GM12878 (cell line): ENCODE measurements at regions not wholly inside any gene's neighbourhood (a gene's known extent, or its start where the extent isn't known, plus 50 kb on each side); places are given as distances from the start of the nearest gene placed in this dataset.

Experiments used
- ATAC-seq: fragments of 200-7000 bp; cut with Tn5 transposase; 3 replicates; pipeline ENCODE4 v1.9.1; 2020; ENCODE audit warnings: mild to moderate bottlenecking, moderate library complexity
- BruUV-seq: library from RNA; stranded (reverse); fragments of 400-500 nt; replicated peaks from 2 replicates; lab custom pipeline; 2021; lab: Mats Ljungman, UMichigan
- CTCF ChIA-PET: fragments of 300-600 bp; sonication (Branson Sonifier 250); formaldehyde crosslinking; extraction: SDS; loops from one replicate; lab custom pipeline; 2021; ENCODE audit warnings: inconsistent platforms; lab: Yijun Ruan, JAX
- POLR2A ChIA-PET: fragments of 350-600 bp; formaldehyde crosslinking; extraction: SDS; loops from one replicate; lab custom pipeline; 2021; ENCODE audit warnings: inconsistent platforms; lab: Charles Lee
- RAD21 ChIA-PET: fragments of 300-600 bp; sonication (Branson Sonifier 250); formaldehyde crosslinking; loops from one replicate; lab custom pipeline; 2023; ENCODE audit warnings: antibody characterized with exemption; ENCODE audit not compliant: unreplicated experiment; lab: Charles Lee
- SMC1A ChIA-PET: fragments of 300-600 bp; sonication (Branson Sonifier 250); formaldehyde crosslinking; loops from one replicate; lab custom pipeline; 2023; ENCODE audit not compliant: unreplicated experiment, uncharacterized antibody; lab: Charles Lee
- DNase-seq: peaks from one replicate; pipeline ENCODE4 v3.0.0-alpha.2; 2011; ENCODE audit warnings: low read depth, low spot score
- FAIRE-seq: peaks from 3 replicates; lab custom pipeline; 2011; peaks lifted over from hg19 to GRCh38; lab: Jason Lieb, UNC
- H2AFZ ChIP-seq: 2 replicates; pipeline ENCODE4 v1.6.0; 2011; ENCODE audit warnings: low read depth, low read length, control low read depth; ENCODE audit not compliant: control insufficient read depth
- H3K27ac ChIP-seq: 2 replicates; pipeline ENCODE4 v1.5.1; 2011; ENCODE audit warnings: control low read depth; ENCODE audit not compliant: control insufficient read depth, insufficient read depth
- H3K27me3 ChIP-seq, 2 experiments: replicated peaks in 1 of 2; 2 replicates each; pipeline versions ENCODE4 v1.6.0 to v1.6.1; 2011; ENCODE audit warnings: low read length in 1 of 2; ENCODE audit not compliant: control insufficient read depth in 2 of 2, insufficient read depth in 2 of 2
- H3K36me3 ChIP-seq, 2 experiments: 2 replicates each; pipeline ENCODE4 v1.5.1; 2011; ENCODE audit warnings: low read length in 1 of 2; ENCODE audit not compliant: control insufficient read depth in 2 of 2, insufficient read depth in 2 of 2
- H3K4me1 ChIP-seq: 2 replicates; pipeline ENCODE4 v1.6.1; 2011; ENCODE audit warnings: mild to moderate bottlenecking, low read length, moderate library complexity, mixed read lengths; ENCODE audit not compliant: control insufficient read depth, insufficient read depth
- H3K4me2 ChIP-seq: 2 replicates; pipeline ENCODE4 v1.6.0; 2011; ENCODE audit warnings: control low read depth; ENCODE audit not compliant: control insufficient read depth, insufficient read depth
- H3K4me3 ChIP-seq: fragments of 200-600 bp; sonication (generic); 2 replicates; pipeline ENCODE4 v1.5.1; 2016
- H3K79me2 ChIP-seq: 2 replicates; pipeline ENCODE4 v1.6.0; 2011; ENCODE audit warnings: low read length; ENCODE audit not compliant: control insufficient read depth, insufficient read depth
- H3K9ac ChIP-seq: 2 replicates; pipeline ENCODE4 v1.8.0; 2011; ENCODE audit warnings: low read length, control low read depth, mixed read lengths; ENCODE audit not compliant: control insufficient read depth, insufficient read depth
- H3K9me3 ChIP-seq: replicated peaks from 3 replicates; pipeline ENCODE4 v1.5.1; 2011; ENCODE audit warnings: mild to moderate bottlenecking, low read length; ENCODE audit not compliant: control insufficient read depth, insufficient read depth
- H4K20me1 ChIP-seq: 2 replicates; pipeline ENCODE4 v1.6.0; 2011; ENCODE audit not compliant: control insufficient read depth, insufficient read depth
- CBX3 ChIP-seq: fragments of 200-600 bp; sonication (generic); IDR thresholded peaks from 2 replicates; pipeline ENCODE4 v1.6.1; 2016; ENCODE audit warnings: low read depth, borderline replicate concordance
- CUX1 ChIP-seq: IDR thresholded peaks from 2 replicates; pipeline ENCODE4 v1.6.1; 2012; ENCODE audit warnings: improper control_type of control experiment, low read depth, low read length; ENCODE audit not compliant: insufficient replicate concordance
- DPF2 ChIP-seq: fragments of 450-650 bp; IDR thresholded peaks from 2 replicates; pipeline ENCODE4 v1.6.1; 2017; ENCODE audit warnings: mild to moderate bottlenecking
- PAX5 ChIP-seq: IDR thresholded peaks from 2 replicates; pipeline ENCODE4 v1.6.1; 2011; ENCODE audit warnings: low read depth, low read length, borderline replicate concordance
- PBX3 ChIP-seq: IDR thresholded peaks from 2 replicates; pipeline ENCODE4 v1.6.1; 2011; ENCODE audit warnings: mild to moderate bottlenecking, low read depth, low read length, moderate library complexity; ENCODE audit not compliant: insufficient replicate concordance
- PML ChIP-seq: IDR thresholded peaks from 2 replicates; pipeline ENCODE4 v1.6.1; 2012; ENCODE audit warnings: low read length, inconsistent platforms
- POLR2AphosphoS5 ChIP-seq: IDR thresholded peaks from 2 replicates; pipeline ENCODE4 v1.6.1; 2011; ENCODE audit warnings: mild to moderate bottlenecking, low read length, inconsistent platforms
- RELA ChIP-seq: fragments of 450-650 bp; IDR thresholded peaks from 2 replicates; pipeline ENCODE4 v1.8.0; 2014; ENCODE audit warnings: borderline replicate concordance; ENCODE audit not compliant: partially characterized antibody
- RUNX3 ChIP-seq: IDR thresholded peaks from 2 replicates; pipeline ENCODE4 v1.6.1; 2012; ENCODE audit warnings: low read length, inconsistent platforms
- SREBF2 ChIP-seq: IDR thresholded peaks from 2 replicates; pipeline ENCODE4 v1.6.1; 2012; ENCODE audit warnings: mild to moderate bottlenecking, low read length
- ZBTB40 ChIP-seq: fragments of 450-650 bp; IDR thresholded peaks from 2 replicates; pipeline ENCODE4 v1.6.1; 2016; ENCODE audit warnings: mild to moderate bottlenecking, moderate library complexity, borderline replicate concordance
- ZSCAN29 ChIP-seq: fragments of 450-650 bp; IDR thresholded peaks from 2 replicates; pipeline ENCODE4 v1.6.1; 2017; ENCODE audit warnings: mild to moderate bottlenecking, moderate library complexity
- WGBS: methylation state at CpG from one replicate; pipeline ENCODE4 v1.1.6; 2016; ENCODE audit warnings: low lambda C conversion rate; ENCODE audit not compliant: insufficient replicate concordance, insufficient coverage; ENCODE audit errors: missing lambda C conversion rate; 5-methylcytosine and 5-hydroxymethylcytosine counted together
- in situ Hi-C: fragments of 300-500 bp; cut with MboI; formaldehyde crosslinking; loops from 9 replicates; pipeline ENCODE4 v1.14.3; 2018; ENCODE audit warnings: mixed read lengths
- intact Hi-C: fragments of 100-400 bp; cut with micrococcal nuclease; formaldehyde crosslinking; loops from one replicate; pipeline ENCODE4 v1.14.2; 2022; ENCODE audit not compliant: unreplicated experiment
- TF ChIP-seq, protein P1 (sequence below): fragments of 450-650 bp; IDR thresholded peaks from 2 replicates; pipeline ENCODE4 v1.6.1; 2018; ENCODE audit warnings: borderline replicate concordance, mild to moderate bottlenecking; ENCODE audit not compliant: partially characterized antibody

GRCh38 chr6:50217841-50218240 lies 168.1 kb upstream of the DEFB112 start:
- ATAC-seq, result no peak
- Histone ChIP-seq H3K79me2 (no peaks in the 10 kb centered on the region), H3K27me3 (no peaks in the 10 kb centered on the region), H3K9me3 (no peaks in the 10 kb centered on the region), H3K27ac (no peak overlapping the region), H3K9ac (no peak overlapping the region), H3K4me2 (no peak overlapping the region), H3K36me3 (no peaks in the 10 kb centered on the region), H4K20me1 (no peaks in the 10 kb centered on the region), H2AFZ (no peak overlapping the region), H3K4me1 (no peaks in the 10 kb centered on the region), H3K4me3 (no peak overlapping the region)
- ChIA-PET POLR2A (no interaction called here), CTCF (no interaction called here), SMC1A (no interaction called here), RAD21 (no interaction called here)
- intact Hi-C loops, result no loop called here
- 0% methylated on average over 3 of the region's 3 CpGs for WGBS
- FAIRE-seq, result no peak
- in situ Hi-C loops, result no loop called here
- DNase-seq, result no peak
- no TSS peak for BruUV-seq
- TF ChIP-seq ZSCAN29 (no peak), POLR2AphosphoS5 (no peak), CUX1 (no peak), PML (no peak), ZBTB40 (no peak), PAX5 (no peak), PBX3 (no peak), DPF2 (no peak), RELA (no peak), RUNX3 (no peak), SREBF2 (no peak), CBX3 (no peak)
- TF ChIP-seq, protein P1, sequence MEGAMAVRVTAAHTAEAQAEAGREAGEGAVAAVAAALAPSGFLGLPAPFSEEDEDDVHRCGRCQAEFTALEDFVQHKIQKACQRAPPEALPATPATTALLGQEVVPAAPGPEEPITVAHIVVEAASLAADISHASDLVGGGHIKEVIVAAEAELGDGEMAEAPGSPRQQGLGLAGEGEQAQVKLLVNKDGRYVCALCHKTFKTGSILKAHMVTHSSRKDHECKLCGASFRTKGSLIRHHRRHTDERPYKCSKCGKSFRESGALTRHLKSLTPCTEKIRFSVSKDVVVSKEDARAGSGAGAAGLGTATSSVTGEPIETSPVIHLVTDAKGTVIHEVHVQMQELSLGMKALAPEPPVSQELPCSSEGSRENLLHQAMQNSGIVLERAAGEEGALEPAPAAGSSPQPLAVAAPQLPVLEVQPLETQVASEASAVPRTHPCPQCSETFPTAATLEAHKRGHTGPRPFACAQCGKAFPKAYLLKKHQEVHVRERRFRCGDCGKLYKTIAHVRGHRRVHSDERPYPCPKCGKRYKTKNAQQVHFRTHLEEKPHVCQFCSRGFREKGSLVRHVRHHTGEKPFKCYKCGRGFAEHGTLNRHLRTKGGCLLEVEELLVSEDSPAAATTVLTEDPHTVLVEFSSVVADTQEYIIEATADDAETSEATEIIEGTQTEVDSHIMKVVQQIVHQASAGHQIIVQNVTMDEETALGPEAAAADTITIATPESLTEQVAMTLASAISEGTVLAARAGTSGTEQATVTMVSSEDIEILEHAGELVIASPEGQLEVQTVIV, result no peak
